ENCODE measurements at regions not wholly inside any gene's neighbourhood (a gene's known extent, or its start where the extent isn't known, plus 50 kb on each side); places are given as distances from the start of the nearest gene placed in this dataset.

DNA sequence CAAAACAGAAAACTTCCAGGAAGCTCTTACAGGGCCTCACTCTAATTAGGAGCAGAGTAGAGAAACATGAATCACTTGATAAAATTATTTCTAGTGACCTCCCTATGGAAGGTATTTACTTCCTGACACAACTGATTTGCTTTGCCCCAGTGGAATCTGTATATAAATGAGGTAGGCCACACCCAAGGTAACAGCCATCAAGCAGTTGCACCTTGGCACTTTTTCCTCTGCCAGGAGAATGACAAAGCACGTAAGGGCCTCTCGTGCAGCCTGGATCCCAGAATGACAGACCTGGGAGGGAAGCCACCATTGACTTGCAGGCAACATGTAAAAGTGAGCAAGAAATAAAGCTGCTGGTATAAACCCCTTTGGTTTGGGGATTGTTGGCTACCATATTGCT, 620.0 kb upstream of the SLC39A10 start:
- no TSS peak for BruUV-seq (replicated peaks)
- no peaks in the 10 kb centered on the region for H3K4me1 ChIP-seq (ENCODE audit: control insufficient read depth, extremely low read depth, insufficient read depth, low read length)
- H3K27me3 ChIP-seq (ENCODE audit: control insufficient read depth in 2 of 2, insufficient read depth in 2 of 2, low read length in 2 of 2): no peaks in the 10 kb centered on the region
- intact Hi-C loops (cut with micrococcal nuclease): no loop called here
- H3K9ac ChIP-seq (replicated peaks; ENCODE audit: extremely low read depth, insufficient read depth, low read length): no peak overlapping the region
- no peak overlapping the region for H3K4me2 ChIP-seq (ENCODE audit: insufficient read depth, low read length)
- ChIA-PET POLR2A (no interaction called here), CTCF (no interaction called here)
- no peaks in the 10 kb centered on the region for H4K20me1 ChIP-seq (replicated peaks; ENCODE audit: control insufficient read depth, extremely low read depth, insufficient read depth, low read length)
- no peak for FAIRE-seq
- dilution Hi-C loops (cut with MboI; ENCODE audit: extremely low pct_ligation_motif_present, low sequenced_read_pairs): no loop called here
- no peak for TF ChIP-seq FOS (IDR thresholded peaks at IDR 0.05; ENCODE audit: borderline replicate concordance, insufficient read depth, low read length)
- no peak for TF ChIP-seq POLR2A (IDR thresholded peaks at IDR 0.05; ENCODE audit: low read depth, low read length)
- no peak for TF ChIP-seq MYC (IDR thresholded peaks at IDR 0.05; ENCODE audit: low read depth, low read length)
- TF ChIP-seq, protein P1, sequence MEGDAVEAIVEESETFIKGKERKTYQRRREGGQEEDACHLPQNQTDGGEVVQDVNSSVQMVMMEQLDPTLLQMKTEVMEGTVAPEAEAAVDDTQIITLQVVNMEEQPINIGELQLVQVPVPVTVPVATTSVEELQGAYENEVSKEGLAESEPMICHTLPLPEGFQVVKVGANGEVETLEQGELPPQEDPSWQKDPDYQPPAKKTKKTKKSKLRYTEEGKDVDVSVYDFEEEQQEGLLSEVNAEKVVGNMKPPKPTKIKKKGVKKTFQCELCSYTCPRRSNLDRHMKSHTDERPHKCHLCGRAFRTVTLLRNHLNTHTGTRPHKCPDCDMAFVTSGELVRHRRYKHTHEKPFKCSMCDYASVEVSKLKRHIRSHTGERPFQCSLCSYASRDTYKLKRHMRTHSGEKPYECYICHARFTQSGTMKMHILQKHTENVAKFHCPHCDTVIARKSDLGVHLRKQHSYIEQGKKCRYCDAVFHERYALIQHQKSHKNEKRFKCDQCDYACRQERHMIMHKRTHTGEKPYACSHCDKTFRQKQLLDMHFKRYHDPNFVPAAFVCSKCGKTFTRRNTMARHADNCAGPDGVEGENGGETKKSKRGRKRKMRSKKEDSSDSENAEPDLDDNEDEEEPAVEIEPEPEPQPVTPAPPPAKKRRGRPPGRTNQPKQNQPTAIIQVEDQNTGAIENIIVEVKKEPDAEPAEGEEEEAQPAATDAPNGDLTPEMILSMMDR (IDR thresholded peaks at IDR 0.05; ENCODE audit: extremely low read depth in 1 of 2, insufficient read depth in 1 of 2, low read depth in 1 of 2, low read length in 2 of 2): no peak
- TF ChIP-seq GATA2 (IDR thresholded peaks at IDR 0.05; ENCODE audit: insufficient read depth, insufficient read length, low read depth, low read length): no peak
- TF ChIP-seq, protein P2, sequence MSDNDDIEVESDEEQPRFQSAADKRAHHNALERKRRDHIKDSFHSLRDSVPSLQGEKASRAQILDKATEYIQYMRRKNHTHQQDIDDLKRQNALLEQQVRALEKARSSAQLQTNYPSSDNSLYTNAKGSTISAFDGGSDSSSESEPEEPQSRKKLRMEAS (IDR thresholded peaks at IDR 0.05; ENCODE audit: insufficient read depth, insufficient read length): no peak
- TF ChIP-seq JUN (IDR thresholded peaks at IDR 0.05; ENCODE audit: borderline replicate concordance, insufficient read depth, insufficient read length, low read depth): no peak
- no peak overlapping the region for H3K4me3 ChIP-seq (replicated peaks in 1 of 3; ENCODE audit: insufficient read depth in 1 of 3, low read depth in 1 of 3, low read length in 3 of 3)
- H3K79me2 ChIP-seq (ENCODE audit: control insufficient read depth, insufficient read depth, low read length): no peaks in the 10 kb centered on the region
- no peaks in the 10 kb centered on the region for H3K9me3 ChIP-seq (replicated peaks; ENCODE audit: control insufficient read depth, insufficient read depth, low read length)
- DNase-seq (ENCODE audit: low read depth, low spot score): no peak
- H2AFZ ChIP-seq (ENCODE audit: low read depth, low read length): no peak overlapping the region
- no peaks in the 10 kb centered on the region for H3K9me1 ChIP-seq (replicated peaks; ENCODE audit: control insufficient read depth, extremely low read depth, insufficient read depth, low read length)
- no peaks in the 10 kb centered on the region for H3K36me3 ChIP-seq (ENCODE audit: control insufficient read depth in 2 of 2, extremely low read depth in 1 of 2, insufficient read depth in 2 of 2, low read length in 2 of 2)
- H3K27ac ChIP-seq (ENCODE audit: insufficient read depth, low read depth, low read length): no peak overlapping the region

DNA sequence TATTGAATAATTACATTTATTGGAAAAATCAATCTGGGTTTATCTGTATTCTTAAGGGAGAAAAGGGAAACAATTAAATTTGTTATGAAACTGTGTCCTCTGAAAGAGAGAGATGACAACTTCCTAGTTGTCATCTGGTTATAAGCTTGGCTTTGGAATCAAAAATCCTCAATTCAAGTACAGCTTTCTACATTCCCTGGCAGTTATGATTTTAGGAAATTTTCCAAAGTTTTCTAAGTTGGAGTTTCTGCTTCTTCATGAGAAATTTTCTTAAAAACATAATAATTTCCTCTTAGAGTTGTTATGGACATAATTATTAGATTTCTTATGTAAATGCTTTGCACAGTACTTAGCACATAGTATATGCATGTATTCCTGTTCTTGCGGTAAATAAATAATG, 625.6 kb upstream of the SLC39A10 start:
- Histone ChIP-seq H4K20me1 (replicated peaks; ENCODE audit: control insufficient read depth, extremely low read depth, insufficient read depth, low read length) (no peaks in the 10 kb centered on the region), H3K4me2 (ENCODE audit: insufficient read depth, low read length) (no peak overlapping the region), H2AFZ (ENCODE audit: low read depth, low read length) (no peak overlapping the region), H3K27me3 (ENCODE audit: control insufficient read depth in 2 of 2, insufficient read depth in 2 of 2, low read length in 2 of 2) (no peaks in the 10 kb centered on the region), H3K9me1 (replicated peaks; ENCODE audit: control insufficient read depth, extremely low read depth, insufficient read depth, low read length) (no peaks in the 10 kb centered on the region), H3K36me3 (ENCODE audit: control insufficient read depth in 2 of 2, extremely low read depth in 1 of 2, insufficient read depth in 2 of 2, low read length in 2 of 2) (no peaks in the 10 kb centered on the region), H3K27ac (ENCODE audit: insufficient read depth, low read depth, low read length) (no peak overlapping the region), H3K4me1 (ENCODE audit: control insufficient read depth, extremely low read depth, insufficient read depth, low read length) (no peaks in the 10 kb centered on the region), H3K4me3 (replicated peaks in 1 of 3; ENCODE audit: insufficient read depth in 1 of 3, low read depth in 1 of 3, low read length in 3 of 3) (no peak overlapping the region), H3K79me2 (ENCODE audit: control insufficient read depth, insufficient read depth, low read length) (no peaks in the 10 kb centered on the region), H3K9ac (replicated peaks; ENCODE audit: extremely low read depth, insufficient read depth, low read length) (no peak overlapping the region), H3K9me3 (replicated peaks; ENCODE audit: control insufficient read depth, insufficient read depth, low read length) (no peaks in the 10 kb centered on the region)
- TF ChIP-seq, protein P2 (IDR thresholded peaks at IDR 0.05; ENCODE audit: insufficient read depth, insufficient read length): no peak
- TF ChIP-seq POLR2AphosphoS5 (IDR thresholded peaks at IDR 0.05; ENCODE audit: insufficient read depth, low read depth, low read length) (no peak), POLR2A (IDR thresholded peaks at IDR 0.05; ENCODE audit: low read depth, low read length) (no peak), MYC (IDR thresholded peaks at IDR 0.05; ENCODE audit: low read depth, low read length) (no peak), FOS (IDR thresholded peaks at IDR 0.05; ENCODE audit: borderline replicate concordance, insufficient read depth, low read length) (no peak), EZH2 (IDR thresholded peaks at IDR 0.05; ENCODE audit: borderline replicate concordance, low read depth, low read length, severe bottlenecking) (no peak), GATA2 (IDR thresholded peaks at IDR 0.05; ENCODE audit: insufficient read depth, insufficient read length, low read depth, low read length) (no peak)
- TF ChIP-seq, protein P1 (IDR thresholded peaks at IDR 0.05; ENCODE audit: extremely low read depth in 1 of 2, insufficient read depth in 1 of 2, low read depth in 1 of 2, low read length in 2 of 2): no peak
- POLR2A ChIA-PET: no interaction called here
- dilution Hi-C loops (cut with MboI; ENCODE audit: extremely low pct_ligation_motif_present, low sequenced_read_pairs) (no loop called here), intact Hi-C loops (cut with micrococcal nuclease) (no loop called here)
- BruUV-seq (replicated peaks): no TSS peak
- FAIRE-seq: no peak
- CTCF ChIA-PET: no interaction called here
- no peak for DNase-seq (ENCODE audit: low read depth, low spot score)

Data from endothelial cell of umbilical vein (primary cell).